GM10266 (cell line): ENCODE measurements at regions not wholly inside any gene's neighbourhood (a gene's known extent, or its start where the extent isn't known, plus 50 kb on each side); places are given as distances from the start of the nearest gene placed in this dataset.

Experiments used
- DNase-seq: peaks from one replicate; pipeline ENCODE4 v3.0.0; 2012; ENCODE audit errors: extremely low spot score
- CTCF ChIP-seq: IDR thresholded peaks from 2 replicates; pipeline ENCODE4 v1.5.1; 2012; ENCODE audit warnings: mild to moderate bottlenecking, low read depth; ENCODE audit not compliant: control insufficient read depth, insufficient read depth; ENCODE audit errors: missing control alignments

DNA sequence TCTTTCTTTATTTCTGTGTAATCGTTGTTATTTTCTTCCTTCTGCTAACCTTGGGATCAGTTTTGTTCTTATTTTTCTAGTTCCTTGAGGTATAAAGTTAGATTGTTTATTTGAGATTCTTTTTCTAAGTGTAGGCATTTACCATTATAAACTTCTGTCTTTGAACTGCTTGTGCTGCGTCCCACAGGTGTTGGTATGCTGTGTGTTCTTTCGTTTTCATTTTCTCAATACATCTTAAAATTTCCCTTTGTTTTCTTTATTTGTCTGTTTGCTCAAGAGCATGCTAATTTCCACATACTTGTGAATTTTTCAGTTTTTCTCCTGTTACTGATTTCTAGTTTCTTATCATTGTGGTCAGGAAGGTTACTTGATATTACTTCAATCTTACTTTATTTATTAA is 873.8 kb upstream of the GCFC2 start:
- DNase-seq, result no peak
- TF ChIP-seq CTCF, result no peak

DNA sequence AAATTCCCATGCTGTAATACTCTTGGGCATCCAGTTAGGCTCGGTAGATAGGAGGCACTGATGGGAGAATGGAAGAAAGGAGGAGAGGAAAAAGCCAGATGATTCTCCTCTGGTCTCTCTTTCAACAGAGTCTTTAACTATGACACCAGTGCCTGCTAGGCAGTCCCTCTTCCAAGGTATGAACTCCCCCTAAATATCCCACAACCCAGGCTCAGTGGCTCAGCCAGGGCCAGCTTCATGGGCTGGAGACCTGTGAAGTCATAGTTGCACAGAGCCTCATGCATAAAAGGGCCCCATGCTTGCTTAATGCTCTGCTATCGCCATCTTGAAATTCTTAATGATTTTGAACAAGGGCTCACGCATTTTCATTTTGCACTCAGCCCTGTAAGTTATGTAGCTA is 869.2 kb upstream of the GCFC2 start:
- DNase-seq, result no peak
- no peak for TF ChIP-seq CTCF

DNA sequence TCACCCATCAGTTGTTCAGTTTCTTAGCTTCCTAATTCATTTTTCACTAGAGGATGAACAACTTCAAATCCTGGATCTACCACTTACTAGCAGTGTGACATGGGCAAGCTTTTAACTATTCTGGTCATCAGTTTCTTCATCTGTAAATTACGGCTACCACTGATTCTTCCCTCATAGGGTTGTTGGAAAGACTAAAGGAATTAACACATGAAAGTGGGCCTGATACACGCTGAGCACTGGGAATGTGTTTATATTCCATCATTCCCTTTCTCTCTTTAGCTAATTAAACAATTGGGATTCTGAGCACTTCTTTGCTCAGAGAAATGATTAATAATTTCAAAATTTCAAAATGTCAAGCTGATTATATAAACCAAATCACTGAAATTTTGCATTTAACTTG is 862.3 kb upstream of the GCFC2 start:
- TF ChIP-seq CTCF, result no peak
- DNase-seq, result no peak

DNA sequence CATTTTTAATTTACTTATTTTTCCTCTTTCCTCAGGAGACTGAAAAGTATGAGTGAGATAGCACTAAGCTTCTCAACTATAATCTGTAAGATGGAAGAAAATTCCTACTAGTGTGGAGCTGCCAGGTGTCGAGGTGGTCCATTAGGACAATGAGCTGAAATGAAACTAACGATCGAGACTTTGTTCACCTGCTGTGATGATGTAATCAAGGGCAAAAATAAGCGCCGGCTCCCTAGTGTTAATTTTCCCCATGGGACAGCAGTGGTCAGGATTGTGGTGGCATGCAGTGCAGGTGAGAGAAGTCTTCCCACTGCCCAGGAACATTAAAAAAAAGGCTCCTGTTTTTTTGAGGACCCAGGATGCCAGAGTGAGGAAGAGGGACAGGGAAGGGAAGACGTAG is 859.1 kb upstream of the GCFC2 start:
- no peak for TF ChIP-seq CTCF
- no peak for DNase-seq

GRCh38 chr2:76567478-76567877 is 856.8 kb upstream of the GCFC2 start:
- DNase-seq, result no peak
- no peak for TF ChIP-seq CTCF

DNA sequence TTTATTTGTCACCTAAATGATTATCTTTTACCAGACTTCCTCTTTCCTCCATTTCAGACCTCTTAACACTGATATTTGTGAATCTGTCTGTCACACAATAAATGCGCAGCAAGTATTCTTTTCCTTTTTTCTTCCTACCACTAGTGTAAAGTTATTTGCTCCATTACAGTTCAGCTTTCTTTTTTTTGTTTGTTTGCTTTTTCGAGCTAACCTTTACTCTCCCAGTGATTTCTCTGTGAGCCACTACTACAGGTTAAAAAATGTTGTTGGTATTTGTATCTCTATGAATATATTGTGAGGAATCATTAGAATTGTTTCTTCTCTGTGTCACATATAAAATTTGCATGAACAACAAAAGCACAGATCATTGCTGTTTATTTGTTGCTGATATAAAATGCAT is 854.0 kb upstream of the GCFC2 start:
- DNase-seq, result no peak
- no peak for TF ChIP-seq CTCF

DNA sequence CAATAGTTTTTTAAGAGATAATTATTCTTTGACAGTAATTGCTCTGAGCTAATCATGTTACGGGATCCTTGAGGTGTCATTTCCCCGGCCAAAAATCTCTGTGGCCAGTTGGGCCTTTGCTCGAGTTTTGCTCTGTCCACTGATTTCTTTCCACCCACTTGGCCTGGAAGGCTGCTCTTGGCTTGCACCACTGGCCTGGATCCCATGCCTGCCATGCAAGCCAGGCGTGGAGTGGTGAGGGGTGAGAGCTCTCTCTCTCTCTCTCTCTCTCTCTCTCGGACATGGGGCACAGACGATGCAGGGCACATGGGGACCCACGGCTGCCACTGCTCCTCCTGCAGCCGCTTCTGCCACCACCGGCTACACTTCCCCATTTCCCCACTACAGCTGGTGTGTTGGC is 853.0 kb upstream of the GCFC2 start:
- no peak for TF ChIP-seq CTCF
- DNase-seq, result no peak

DNA sequence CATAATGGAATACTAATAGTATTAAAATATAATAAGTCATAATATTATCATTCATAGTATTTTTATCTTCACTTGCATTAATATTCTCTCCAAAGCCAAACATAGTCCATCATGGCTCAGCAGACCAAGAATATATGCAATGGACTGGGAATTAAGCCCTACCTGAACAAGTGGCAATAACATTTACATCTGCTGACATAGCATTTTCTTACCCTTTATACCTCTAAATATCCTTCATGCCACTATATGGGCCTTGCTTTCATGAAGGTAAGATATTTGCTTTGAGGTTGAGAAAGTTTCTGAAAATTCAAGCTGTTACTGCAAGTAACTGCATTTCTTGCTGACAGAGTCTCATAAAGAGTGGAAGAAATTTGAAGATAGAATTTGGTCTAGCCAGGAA is 847.4 kb upstream of the GCFC2 start:
- no peak for DNase-seq
- TF ChIP-seq CTCF, result no peak
